SK-N-SH (cell line): ENCODE measurements at regions not wholly inside any gene's neighbourhood (a gene's known extent, or its start where the extent isn't known, plus 50 kb on each side); places are given as distances from the start of the nearest gene placed in this dataset.
"Not testable (repeated sequence)": the region's sequence is repeated elsewhere in the genome, so short reads cannot be mapped to it uniquely, and the experiment has no call there.

Experiments
- CTCF ChIA-PET: fragments of 300-600, 350-600 bp; formaldehyde crosslinking; extraction: SDS; loops from one replicate; lab custom pipeline; 2021; lab: Yijun Ruan, JAX
- POLR2A ChIA-PET: fragments of 350-600 bp; sonication (Branson Sonifier 250); formaldehyde crosslinking; extraction: SDS; loops from one replicate; lab custom pipeline; 2020; ENCODE audit warnings: antibody characterized with exemption, inconsistent platforms; lab: Yijun Ruan, JAX
- DNase-seq: peaks from one replicate; pipeline ENCODE4 v3.0.0; 2012
- H2AFZ ChIP-seq: fragments of 200-600 bp; sonication (generic); 2 replicates; pipeline ENCODE4 v1.8.1; 2016; ENCODE audit warnings: antibody characterized with exemption, mild to moderate bottlenecking, low read depth
- H3F3A ChIP-seq: fragments of 200-600 bp; sonication (generic); replicated peaks from 2 replicates; pipeline ENCODE3; 2016; ENCODE audit warnings: antibody characterized with exemption, mild to moderate bottlenecking; ENCODE audit not compliant: insufficient read depth
- H3K27ac ChIP-seq, 2 experiments: fragments of 200-500 bp in 1 of 2; fragments of 200-600 bp in 1 of 2; sonication (Bioruptor generic) in 1 of 2; sonication (generic), shearing (Covaris generic) in 1 of 2; 2 replicates each; pipeline versions ENCODE4 v1.5.1 to v1.6.1; 2014 to 2016; ENCODE audit warnings: low read depth in 2 of 2, inconsistent platforms in 1 of 2, low read length in 1 of 2, mild to moderate bottlenecking in 1 of 2, mixed read lengths in 1 of 2
- H3K27me3 ChIP-seq: fragments of 200-600 bp; sonication (generic), shearing (Covaris generic); 2 replicates; pipeline ENCODE4 v1.6.1; 2016; ENCODE audit warnings: mixed run types; ENCODE audit not compliant: insufficient read depth
- H3K36me3 ChIP-seq, 2 experiments: fragments of 200-500 bp in 1 of 2; fragments of 200-600 bp in 1 of 2; sonication (Bioruptor generic) in 1 of 2; sonication (generic) in 1 of 2; replicated peaks in 1 of 2; 2 replicates each; pipeline versions ENCODE3 to v1.5.1; 2014 to 2016; ENCODE audit warnings: low read length in 1 of 2, mild to moderate bottlenecking in 1 of 2; ENCODE audit not compliant: insufficient read depth in 2 of 2, control insufficient read depth in 1 of 2
- H3K4me1 ChIP-seq, 2 experiments: fragments of 200-500 bp in 1 of 2; fragments of 200-600 bp in 1 of 2; sonication (Bioruptor generic) in 1 of 2; sonication (generic), shearing (Covaris generic) in 1 of 2; 2 replicates each; pipeline versions ENCODE4 v1.5.1 to v1.6.1; 2014 to 2016; ENCODE audit warnings: low read depth in 1 of 2, low read length in 1 of 2, mixed run types in 1 of 2; ENCODE audit not compliant: insufficient read depth in 2 of 2, control insufficient read depth in 1 of 2
- H3K4me2 ChIP-seq: fragments of 200-600 bp; sonication (generic), shearing (Covaris generic); 2 replicates; pipeline ENCODE4 v1.6.1; 2017; ENCODE audit warnings: mixed run types
- H3K4me3 ChIP-seq, 2 experiments: fragments of 200-500 bp in 1 of 2; fragments of 200-600 bp in 1 of 2; sonication (Bioruptor generic) in 1 of 2; sonication (generic), shearing (Covaris generic) in 1 of 2; 2 replicates each; pipeline versions ENCODE4 v1.5.1 to v1.8.1; 2014 to 2016; ENCODE audit warnings: low read depth in 2 of 2, inconsistent platforms in 1 of 2, low read length in 1 of 2, mild to moderate bottlenecking in 1 of 2, mixed read lengths in 1 of 2, moderate library complexity in 1 of 2
- H3K79me2 ChIP-seq: fragments of 200-600 bp; sonication (generic); 2 replicates; pipeline ENCODE4 v1.8.1; 2017; ENCODE audit warnings: mild to moderate bottlenecking; ENCODE audit not compliant: insufficient read depth
- H3K9ac ChIP-seq: fragments of 200-600 bp; sonication (generic); 2 replicates; pipeline ENCODE4 v1.6.1; 2017; ENCODE audit warnings: mixed run types
- H3K9me2 ChIP-seq: fragments of 200-600 bp; sonication (generic); 2 replicates; pipeline ENCODE4 v1.6.1; 2017; ENCODE audit warnings: mixed run types
- H3K9me3 ChIP-seq: fragments of 200-600 bp; sonication (generic); 2 replicates; pipeline ENCODE4 v1.6.1; 2017; ENCODE audit warnings: mixed run types, mild to moderate bottlenecking, moderate library complexity
- H4K20me1 ChIP-seq: fragments of 200-600 bp; sonication (generic); 2 replicates; pipeline ENCODE4 v1.6.1; 2017; ENCODE audit warnings: mild to moderate bottlenecking, mixed run types; ENCODE audit not compliant: insufficient read depth
- RAD21 ChIP-seq: IDR thresholded peaks from 2 replicates; pipeline ENCODE4 v1.6.1; 2012; ENCODE audit warnings: mild to moderate bottlenecking, low read length
- SMC3 ChIP-seq: IDR thresholded peaks from 2 replicates; pipeline ENCODE4 v1.6.1; 2012; ENCODE audit warnings: low read depth, low read length, improper control_type of control experiment
- WGBS: methylation state at CpG from one replicate; pipeline ENCODE4 v1.1.6; 2017; ENCODE audit warnings: low lambda C conversion rate; 5-methylcytosine and 5-hydroxymethylcytosine counted together
- TF ChIP-seq, protein P1 (sequence below): fragments of 200-600 bp; sonication (generic); IDR thresholded peaks from 2 replicates; pipeline ENCODE4 v1.6.1; 2017; ENCODE audit warnings: antibody characterized with exemption, mild to moderate bottlenecking, moderate library complexity

- peak overlapping the region in 1 of 2 experiments; percentile 35; a peak in 1 of 4 replicates for H3K4me3 ChIP-seq
- H3K9me2 ChIP-seq, H3K27me3 ChIP-seq, POLR2A ChIA-PET, H3K4me1 ChIP-seq, H4K20me1 ChIP-seq, H3F3A ChIP-seq, CTCF ChIA-PET, H3K4me2 ChIP-seq, H3K79me2 ChIP-seq, H3K9ac ChIP-seq, H3K36me3 ChIP-seq, H2AFZ ChIP-seq, H3K9me3 ChIP-seq, H3K27ac ChIP-seq: not testable (repeated sequence)
- peak; percentile 16 for DNase-seq
- WGBS = 2% methylated on average over 2 of the region's 3 CpGs
- TF ChIP-seq RAD21 (peak; percentile 46), SMC3 (peak; percentile 47)
- TF ChIP-seq, protein P1, sequence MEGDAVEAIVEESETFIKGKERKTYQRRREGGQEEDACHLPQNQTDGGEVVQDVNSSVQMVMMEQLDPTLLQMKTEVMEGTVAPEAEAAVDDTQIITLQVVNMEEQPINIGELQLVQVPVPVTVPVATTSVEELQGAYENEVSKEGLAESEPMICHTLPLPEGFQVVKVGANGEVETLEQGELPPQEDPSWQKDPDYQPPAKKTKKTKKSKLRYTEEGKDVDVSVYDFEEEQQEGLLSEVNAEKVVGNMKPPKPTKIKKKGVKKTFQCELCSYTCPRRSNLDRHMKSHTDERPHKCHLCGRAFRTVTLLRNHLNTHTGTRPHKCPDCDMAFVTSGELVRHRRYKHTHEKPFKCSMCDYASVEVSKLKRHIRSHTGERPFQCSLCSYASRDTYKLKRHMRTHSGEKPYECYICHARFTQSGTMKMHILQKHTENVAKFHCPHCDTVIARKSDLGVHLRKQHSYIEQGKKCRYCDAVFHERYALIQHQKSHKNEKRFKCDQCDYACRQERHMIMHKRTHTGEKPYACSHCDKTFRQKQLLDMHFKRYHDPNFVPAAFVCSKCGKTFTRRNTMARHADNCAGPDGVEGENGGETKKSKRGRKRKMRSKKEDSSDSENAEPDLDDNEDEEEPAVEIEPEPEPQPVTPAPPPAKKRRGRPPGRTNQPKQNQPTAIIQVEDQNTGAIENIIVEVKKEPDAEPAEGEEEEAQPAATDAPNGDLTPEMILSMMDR = peak; percentile 75
Measured at GRCh38 chr2:89048138-89049066, 356.9 kb downstream of the RPIA start.

- H3K27ac ChIP-seq, H2AFZ ChIP-seq, H3K4me3 ChIP-seq, DNase-seq, POLR2A ChIA-PET, H3K79me2 ChIP-seq, H3K4me1 ChIP-seq, H3K4me2 ChIP-seq, H3K9me3 ChIP-seq, H3K27me3 ChIP-seq, H3K9ac ChIP-seq, CTCF ChIA-PET, H4K20me1 ChIP-seq, H3F3A ChIP-seq, H3K36me3 ChIP-seq, H3K9me2 ChIP-seq: not testable (repeated sequence)
- WGBS = under 1% methylated on average over 4 of the region's 4 CpGs
Measured at GRCh38 chr2:89058616-89059015, 367.1 kb downstream of the RPIA start.

DNA sequence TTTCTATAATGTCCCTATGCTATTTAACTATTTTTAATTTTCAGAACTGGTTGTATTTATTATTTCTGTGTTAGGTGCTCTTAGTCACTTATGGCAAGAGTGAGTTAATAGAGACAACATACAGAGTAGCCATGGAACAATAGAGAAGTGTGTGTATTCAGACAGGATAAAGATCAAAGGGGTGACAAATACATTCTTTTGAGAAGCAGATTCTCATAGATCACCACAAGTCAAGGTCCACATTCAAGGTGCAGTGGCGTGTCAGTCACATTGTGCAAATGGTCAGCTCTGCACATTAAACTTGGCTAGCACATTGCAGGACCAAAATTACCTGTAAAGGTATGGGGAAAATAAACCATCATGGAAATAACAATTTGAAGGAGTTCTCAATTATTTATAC lies 369.7 kb downstream of the RPIA start:
- WGBS = 5% methylated on average over 1 of the region's 1 CpG
- CTCF ChIA-PET = not testable (repeated sequence)

GRCh38 chr2:89076771-89077170 lies 385.3 kb downstream of the RPIA start:
- H3K9me3 ChIP-seq, H3K36me3 ChIP-seq, H3K9ac ChIP-seq, H2AFZ ChIP-seq, H3K4me2 ChIP-seq, H3K9me2 ChIP-seq, DNase-seq, H3F3A ChIP-seq, H3K4me3 ChIP-seq, H3K79me2 ChIP-seq, H4K20me1 ChIP-seq, POLR2A ChIA-PET, CTCF ChIA-PET, H3K4me1 ChIP-seq, H3K27me3 ChIP-seq, H3K27ac ChIP-seq: not testable (repeated sequence)
- WGBS = 5% methylated on average over 4 of the region's 4 CpGs

More for the DNA sequence above, 369.7 kb downstream of the RPIA start:
- H3K4me3 ChIP-seq, H3K4me2 ChIP-seq, H3K79me2 ChIP-seq, POLR2A ChIA-PET, H3F3A ChIP-seq, H3K4me1 ChIP-seq, H3K9me3 ChIP-seq, H3K27ac ChIP-seq, H3K9ac ChIP-seq, DNase-seq, H3K36me3 ChIP-seq, H2AFZ ChIP-seq, H3K9me2 ChIP-seq, H4K20me1 ChIP-seq, H3K27me3 ChIP-seq: not testable (repeated sequence)

DNA sequence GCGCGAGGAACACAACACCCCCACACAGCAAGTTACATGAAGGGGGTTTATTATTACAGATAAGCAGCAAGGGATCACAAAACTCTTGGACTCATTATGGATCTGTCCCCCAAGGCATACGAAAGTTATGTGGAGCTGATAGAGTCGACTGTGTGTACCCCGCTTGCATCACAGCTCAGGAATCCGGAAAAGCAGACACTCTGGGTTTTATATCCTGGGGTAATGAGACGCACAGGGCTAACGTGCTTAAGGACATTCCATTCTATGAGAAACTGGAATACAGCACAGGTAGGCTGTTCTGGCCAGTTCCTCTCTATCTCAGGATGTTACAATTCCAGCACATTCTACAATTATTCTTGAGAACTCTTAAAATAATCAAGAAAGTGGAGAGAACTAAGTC lies 401.4 kb downstream of the RPIA start:
- DNase-seq = not testable (repeated sequence)

More for the DNA sequence above, 401.4 kb downstream of the RPIA start:
- H3K79me2 ChIP-seq, H3K36me3 ChIP-seq, POLR2A ChIA-PET, H3K4me3 ChIP-seq, H4K20me1 ChIP-seq, H3K4me2 ChIP-seq, CTCF ChIA-PET, H3K4me1 ChIP-seq, H2AFZ ChIP-seq, H3K9me3 ChIP-seq, H3K27me3 ChIP-seq, H3K27ac ChIP-seq, H3F3A ChIP-seq, H3K9me2 ChIP-seq, H3K9ac ChIP-seq: not testable (repeated sequence)
- 9% methylated on average over 8 of the region's 8 CpGs for WGBS
